ENCODE measurements at regions not wholly inside any gene's neighbourhood (a gene's known extent, or its start where the extent isn't known, plus 50 kb on each side); places are given as distances from the start of the nearest gene placed in this dataset.

DNA sequence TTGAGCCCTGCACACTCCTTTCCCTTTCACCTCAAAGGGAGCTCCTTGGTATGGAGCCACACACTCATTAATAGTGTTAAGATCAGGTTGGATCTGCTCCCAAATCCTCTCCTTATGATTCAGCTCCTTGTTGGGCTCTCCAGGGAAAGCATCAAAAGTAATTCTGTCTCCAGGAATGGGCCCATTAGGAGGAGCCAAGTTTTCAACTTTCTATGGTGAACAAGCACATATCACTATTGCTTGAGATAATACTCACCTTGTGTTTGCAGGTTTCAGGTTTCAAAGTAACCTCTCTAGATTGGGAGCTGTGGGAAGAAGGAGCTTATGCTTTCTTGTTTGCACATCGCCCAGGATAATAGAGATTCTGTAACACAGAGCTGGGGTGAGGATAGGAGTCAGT lies 164.8 kb downstream of the TNFSF18 start:
- TF ChIP-seq, protein P1, sequence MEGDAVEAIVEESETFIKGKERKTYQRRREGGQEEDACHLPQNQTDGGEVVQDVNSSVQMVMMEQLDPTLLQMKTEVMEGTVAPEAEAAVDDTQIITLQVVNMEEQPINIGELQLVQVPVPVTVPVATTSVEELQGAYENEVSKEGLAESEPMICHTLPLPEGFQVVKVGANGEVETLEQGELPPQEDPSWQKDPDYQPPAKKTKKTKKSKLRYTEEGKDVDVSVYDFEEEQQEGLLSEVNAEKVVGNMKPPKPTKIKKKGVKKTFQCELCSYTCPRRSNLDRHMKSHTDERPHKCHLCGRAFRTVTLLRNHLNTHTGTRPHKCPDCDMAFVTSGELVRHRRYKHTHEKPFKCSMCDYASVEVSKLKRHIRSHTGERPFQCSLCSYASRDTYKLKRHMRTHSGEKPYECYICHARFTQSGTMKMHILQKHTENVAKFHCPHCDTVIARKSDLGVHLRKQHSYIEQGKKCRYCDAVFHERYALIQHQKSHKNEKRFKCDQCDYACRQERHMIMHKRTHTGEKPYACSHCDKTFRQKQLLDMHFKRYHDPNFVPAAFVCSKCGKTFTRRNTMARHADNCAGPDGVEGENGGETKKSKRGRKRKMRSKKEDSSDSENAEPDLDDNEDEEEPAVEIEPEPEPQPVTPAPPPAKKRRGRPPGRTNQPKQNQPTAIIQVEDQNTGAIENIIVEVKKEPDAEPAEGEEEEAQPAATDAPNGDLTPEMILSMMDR (IDR thresholded peaks at IDR 0.05; ENCODE audit: control insufficient read depth, insufficient read depth, low read depth, low read length, missing control alignments) = no peak
- H3K4me3 ChIP-seq (ENCODE audit: control insufficient read depth, low read depth, low read length) = no peak overlapping the region
- no peak for DNase-seq (ENCODE audit: low read depth)

- H3K4me3 ChIP-seq (ENCODE audit: control insufficient read depth, low read depth, low read length) = no peak overlapping the region
- TF ChIP-seq, protein P1 (IDR thresholded peaks at IDR 0.05; ENCODE audit: control insufficient read depth, insufficient read depth, low read depth, low read length, missing control alignments) = no peak
- DNase-seq (ENCODE audit: low read depth) = no peak
Measured at GRCh38 chr1:172887162-172887561, 163.6 kb downstream of the TNFSF18 start.

DNA sequence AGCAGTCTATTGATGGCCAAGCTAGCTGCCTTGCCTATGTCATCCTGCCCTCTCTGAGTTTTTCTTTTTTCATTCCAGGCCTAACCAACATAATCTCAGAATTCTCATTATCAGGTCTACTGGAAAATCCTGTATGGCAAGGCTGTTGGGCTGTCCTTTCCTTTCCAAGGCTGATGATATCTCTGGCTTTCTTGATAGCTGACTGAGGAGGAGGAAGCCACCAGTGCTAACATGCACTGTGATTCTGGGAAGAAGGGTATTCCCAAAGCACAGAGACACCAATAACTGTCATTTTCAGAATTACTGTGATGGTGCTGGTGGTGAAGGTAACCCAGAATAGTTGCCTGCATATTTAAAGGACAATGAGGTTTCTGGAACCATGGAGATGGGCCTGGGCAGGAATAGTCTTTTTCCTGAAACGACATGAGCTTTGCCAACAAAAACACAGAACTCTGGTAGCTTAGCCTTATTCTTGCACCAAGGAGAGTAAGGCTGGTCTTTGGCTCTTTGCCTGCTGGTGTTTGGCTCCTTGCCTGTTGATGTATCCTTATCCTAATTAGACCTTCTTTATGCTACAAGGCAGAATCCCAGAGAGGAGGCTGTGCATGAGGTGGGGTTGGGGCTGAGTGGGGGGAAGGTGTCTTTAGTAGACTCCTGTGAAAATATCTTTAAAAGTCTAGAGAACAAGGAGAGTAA lies 157.4 kb downstream of the TNFSF18 start:
- TF ChIP-seq, protein P1 (IDR thresholded peaks at IDR 0.05; ENCODE audit: control insufficient read depth, insufficient read depth, low read depth, low read length, missing control alignments) = no peak
- DNase-seq (ENCODE audit: low read depth) = no peak
- H3K4me3 ChIP-seq (ENCODE audit: control insufficient read depth, low read depth, low read length) = no peak overlapping the region

DNA sequence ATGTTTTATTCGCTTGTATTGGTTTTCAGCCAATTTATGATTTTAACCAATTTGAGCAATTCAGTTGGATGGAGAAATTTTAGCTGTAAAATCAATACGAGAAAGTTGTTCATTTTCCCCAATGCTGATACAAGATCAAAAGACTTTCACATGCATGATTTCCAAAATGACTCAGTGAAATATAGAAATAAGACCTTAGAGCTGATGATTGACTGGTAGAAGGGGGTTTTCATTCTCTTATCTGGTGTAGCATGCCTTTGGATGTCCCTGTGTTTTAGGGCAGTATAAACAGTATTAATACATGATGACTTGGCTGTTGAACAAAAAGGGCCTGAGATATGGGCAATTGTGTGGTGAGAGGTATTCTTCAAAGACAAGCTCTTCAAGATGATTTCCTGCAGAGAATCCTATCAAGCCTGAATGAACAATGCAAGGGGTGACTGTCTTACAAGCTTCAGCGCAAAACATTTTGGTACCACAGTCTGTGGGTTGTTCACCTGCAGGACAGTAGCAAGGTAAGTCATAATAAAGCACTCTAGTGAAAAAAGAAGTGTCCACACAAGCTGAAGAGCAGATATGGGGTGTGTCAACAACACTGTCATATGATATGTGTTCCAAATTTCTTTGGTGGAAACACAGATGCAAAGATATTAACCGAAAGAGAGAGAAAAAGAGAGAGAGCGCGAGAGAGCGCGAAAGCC lies 156.2 kb downstream of the TNFSF18 start:
- no peak overlapping the region for H3K4me3 ChIP-seq (ENCODE audit: control insufficient read depth, low read depth, low read length)
- DNase-seq (ENCODE audit: low read depth) = no peak
- TF ChIP-seq, protein P1 (IDR thresholded peaks at IDR 0.05; ENCODE audit: control insufficient read depth, insufficient read depth, low read depth, low read length, missing control alignments) = no peak

GRCh38 chr1:172895050-172895460 lies 155.7 kb downstream of the TNFSF18 start:
- H3K4me3 ChIP-seq (ENCODE audit: control insufficient read depth, low read depth, low read length) = no peak overlapping the region
- DNase-seq (ENCODE audit: low read depth) = no peak

GRCh38 chr1:172895761-172896160 lies 155.0 kb downstream of the TNFSF18 start:
- no peak for DNase-seq (ENCODE audit: low read depth)
- TF ChIP-seq, protein P1 (IDR thresholded peaks at IDR 0.05; ENCODE audit: control insufficient read depth, insufficient read depth, low read depth, low read length, missing control alignments) = no peak
- H3K4me3 ChIP-seq (ENCODE audit: control insufficient read depth, low read depth, low read length) = no peak overlapping the region

More at GRCh38 chr1:172895050-172895460, 155.7 kb downstream of the TNFSF18 start:
- TF ChIP-seq, protein P1 (IDR thresholded peaks at IDR 0.05; ENCODE audit: control insufficient read depth, insufficient read depth, low read depth, low read length, missing control alignments) = no peak
